VCaP (cell line): ENCODE measurements at regions not wholly inside any gene's neighbourhood (a gene's known extent, or its start where the extent isn't known, plus 50 kb on each side); places are given as distances from the start of the nearest gene placed in this dataset.

ENCODE experiments used
- H3K27ac ChIP-seq: fragments of 450-650 bp; 2 replicates; pipeline ENCODE4 v1.5.1; 2017
- TF ChIP-seq, protein P1 (sequence below): fragments of 450-650 bp; conservative IDR thresholded peaks from 2 replicates; pipeline ENCODE4 v1.5.1; 2017; ENCODE audit warnings: mild to moderate bottlenecking, moderate library complexity

DNA sequence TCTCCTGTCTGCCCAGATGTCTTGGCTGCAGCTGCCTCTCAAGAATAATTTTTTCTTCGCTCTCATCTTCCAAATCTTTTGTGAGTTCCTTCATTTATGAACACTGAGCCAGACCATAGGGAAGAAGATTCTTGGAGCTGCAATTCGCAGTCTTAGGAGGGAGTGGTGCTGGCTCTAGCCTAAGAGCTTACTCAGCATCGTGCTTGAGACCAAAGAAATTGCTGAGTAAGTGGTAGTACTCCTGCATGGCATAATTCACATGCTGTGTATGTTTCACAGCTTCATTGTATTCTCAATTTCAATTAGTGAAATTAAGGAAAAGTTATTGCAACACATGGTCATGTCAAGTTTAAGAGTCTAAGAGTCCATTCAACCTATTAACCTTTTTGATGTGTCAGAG is 771.7 kb downstream of the ADCYAP1 start:
- H3K27ac ChIP-seq, result no peak overlapping the region

DNA sequence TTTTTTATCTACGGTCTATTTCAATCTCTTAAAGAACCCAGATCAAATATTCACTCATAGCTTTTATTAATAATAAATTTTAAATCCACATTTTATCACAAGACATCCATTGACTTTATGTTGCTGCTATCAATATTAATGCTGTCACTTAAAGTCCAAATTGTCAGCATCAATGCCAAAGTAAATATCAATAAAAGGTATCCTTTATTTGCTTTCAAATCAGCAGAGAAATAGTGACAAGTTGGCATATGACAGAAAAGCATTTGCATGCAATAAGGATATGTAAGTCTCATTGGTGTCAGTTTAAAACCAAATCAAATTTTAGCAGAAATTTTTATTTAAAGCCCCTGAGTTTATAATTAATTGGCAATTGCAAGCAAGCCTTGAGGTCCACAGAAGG is 775.4 kb downstream of the ADCYAP1 start:
- TF ChIP-seq, protein P1, sequence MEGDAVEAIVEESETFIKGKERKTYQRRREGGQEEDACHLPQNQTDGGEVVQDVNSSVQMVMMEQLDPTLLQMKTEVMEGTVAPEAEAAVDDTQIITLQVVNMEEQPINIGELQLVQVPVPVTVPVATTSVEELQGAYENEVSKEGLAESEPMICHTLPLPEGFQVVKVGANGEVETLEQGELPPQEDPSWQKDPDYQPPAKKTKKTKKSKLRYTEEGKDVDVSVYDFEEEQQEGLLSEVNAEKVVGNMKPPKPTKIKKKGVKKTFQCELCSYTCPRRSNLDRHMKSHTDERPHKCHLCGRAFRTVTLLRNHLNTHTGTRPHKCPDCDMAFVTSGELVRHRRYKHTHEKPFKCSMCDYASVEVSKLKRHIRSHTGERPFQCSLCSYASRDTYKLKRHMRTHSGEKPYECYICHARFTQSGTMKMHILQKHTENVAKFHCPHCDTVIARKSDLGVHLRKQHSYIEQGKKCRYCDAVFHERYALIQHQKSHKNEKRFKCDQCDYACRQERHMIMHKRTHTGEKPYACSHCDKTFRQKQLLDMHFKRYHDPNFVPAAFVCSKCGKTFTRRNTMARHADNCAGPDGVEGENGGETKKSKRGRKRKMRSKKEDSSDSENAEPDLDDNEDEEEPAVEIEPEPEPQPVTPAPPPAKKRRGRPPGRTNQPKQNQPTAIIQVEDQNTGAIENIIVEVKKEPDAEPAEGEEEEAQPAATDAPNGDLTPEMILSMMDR, result no peak
- no peak overlapping the region for H3K27ac ChIP-seq

More for the DNA sequence above, 771.7 kb downstream of the ADCYAP1 start:
- TF ChIP-seq, protein P1, result no peak

DNA sequence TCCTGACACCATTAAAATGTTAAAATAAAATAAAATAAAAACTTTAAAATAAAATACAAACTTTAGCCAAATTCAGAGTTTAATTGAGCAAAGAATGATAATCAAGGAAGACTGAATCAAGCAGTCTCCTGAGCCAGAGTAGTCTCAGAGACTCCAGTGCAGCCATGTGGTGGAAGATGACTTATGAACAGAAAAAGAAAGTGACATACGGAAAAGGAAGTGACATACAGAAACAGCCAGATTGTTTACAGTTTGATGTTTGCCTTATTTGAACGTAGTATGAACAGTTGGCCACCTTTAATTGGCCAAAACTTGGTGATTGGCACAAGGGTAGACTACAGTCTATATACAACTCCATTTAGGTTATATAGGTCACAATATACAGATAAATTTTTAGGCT is 787.2 kb downstream of the ADCYAP1 start:
- no peak overlapping the region for H3K27ac ChIP-seq
- TF ChIP-seq, protein P1, result no peak

DNA sequence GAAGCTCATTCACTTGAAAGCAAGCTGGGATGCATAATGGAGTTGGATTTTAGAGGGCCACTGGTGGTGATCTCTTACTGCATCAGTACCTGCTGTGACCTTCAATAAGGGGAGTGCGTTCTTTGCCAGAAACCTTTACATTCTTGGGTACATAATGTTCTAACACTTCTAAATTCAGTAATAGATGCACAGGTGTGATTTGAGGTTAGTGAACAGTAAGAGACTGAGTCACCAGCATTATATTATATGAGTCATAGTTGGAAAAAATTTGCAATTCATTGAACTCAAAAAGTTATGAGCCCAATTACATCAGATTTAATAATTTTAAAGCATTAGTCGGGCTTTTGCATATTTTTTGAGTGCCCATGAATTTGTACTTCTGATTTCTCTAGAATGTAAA is 803.3 kb downstream of the ADCYAP1 start:
- TF ChIP-seq, protein P1, result no peak
- no peak overlapping the region for H3K27ac ChIP-seq

DNA sequence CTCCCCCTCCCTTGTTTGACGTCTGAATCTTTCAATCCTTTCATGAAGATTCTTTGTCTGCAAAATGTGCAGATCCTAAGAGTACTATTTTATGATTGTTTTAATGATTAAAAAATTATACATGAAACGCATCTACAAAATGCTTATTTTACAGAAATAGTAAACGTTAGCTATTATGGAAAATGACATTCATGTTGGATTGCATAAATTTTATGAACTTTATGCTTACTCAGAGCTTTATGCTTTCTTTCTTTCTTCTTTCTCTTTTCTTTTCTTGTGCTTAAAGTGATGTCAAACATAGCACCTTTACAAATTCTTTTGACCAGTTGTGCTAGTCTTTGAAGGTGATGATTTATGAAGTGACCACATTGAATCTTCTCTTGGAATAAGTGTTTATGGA is 805.4 kb downstream of the ADCYAP1 start:
- TF ChIP-seq, protein P1, result no peak
- no peak overlapping the region for H3K27ac ChIP-seq

DNA sequence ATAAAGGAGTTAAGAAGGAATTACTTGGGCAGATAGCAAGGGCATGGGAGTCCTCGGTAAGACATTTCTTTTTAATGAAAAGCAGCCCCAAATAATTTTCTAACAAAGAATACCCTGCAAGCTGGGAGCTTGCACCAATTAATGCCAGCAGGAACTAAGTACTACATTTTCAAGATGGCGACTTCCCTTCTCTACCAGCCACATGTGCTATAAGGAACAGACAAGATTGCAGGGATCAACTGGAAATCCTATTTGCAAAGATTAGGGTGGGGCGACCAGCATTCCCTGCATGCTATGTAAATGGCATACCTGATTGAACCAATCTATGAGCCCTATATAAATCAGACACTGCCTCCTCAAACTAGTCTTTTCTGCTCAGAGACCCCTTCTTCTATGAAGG is 827.5 kb downstream of the ADCYAP1 start:
- TF ChIP-seq, protein P1, result no peak
- no peak overlapping the region for H3K27ac ChIP-seq

DNA sequence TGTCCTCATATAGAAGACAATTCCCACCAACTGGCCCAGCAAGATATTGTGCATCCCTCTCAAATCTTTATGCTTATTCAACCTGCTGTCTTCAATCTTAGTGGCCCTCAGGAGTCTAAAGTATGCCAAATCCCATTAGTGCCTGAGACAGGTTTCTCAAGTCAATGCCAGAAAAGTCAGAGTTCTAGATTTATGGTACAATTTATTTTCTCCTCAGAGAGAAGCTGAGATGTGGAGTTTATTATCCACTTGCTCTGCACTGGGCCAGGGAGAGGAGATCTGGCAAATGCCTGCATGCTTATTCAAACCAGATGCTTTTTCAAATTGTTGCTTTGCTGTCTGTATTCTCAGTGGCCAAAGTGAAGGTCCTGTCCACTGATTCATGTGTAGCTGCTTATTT is 825.2 kb downstream of the METTL4 start:
- H3K27ac ChIP-seq, result no peak overlapping the region
- TF ChIP-seq, protein P1, result no peak

DNA sequence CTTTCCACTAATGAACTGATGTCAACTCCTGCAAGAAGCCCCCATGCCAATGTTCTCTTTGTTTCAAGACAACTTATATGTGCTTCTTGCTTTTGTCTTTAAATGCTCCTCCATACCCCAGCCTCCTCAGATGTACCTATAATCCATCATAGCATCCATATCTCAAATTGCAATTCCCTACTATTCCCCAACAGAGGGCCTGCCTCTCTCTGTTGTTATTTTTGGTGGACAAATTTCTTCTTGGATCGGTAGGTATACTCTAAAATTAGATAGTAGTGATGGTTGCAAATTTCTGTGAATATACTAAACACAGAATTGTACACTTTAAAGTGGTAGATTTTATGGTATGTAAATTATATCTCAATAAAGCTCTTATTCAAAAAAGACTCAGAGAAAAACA is 820.1 kb downstream of the METTL4 start:
- TF ChIP-seq, protein P1, result no peak
- H3K27ac ChIP-seq, result no peak overlapping the region
